Upper lobe of left lung (tissue), 4 donors: ENCODE measurements at regions not wholly inside any gene's neighbourhood (a gene's known extent, or its start where the extent isn't known, plus 50 kb on each side); places are given as distances from the start of the nearest gene placed in this dataset.
"Not testable (repeated sequence)": the region's sequence is repeated elsewhere in the genome, so short reads cannot be mapped to it uniquely, and the experiment has no call there.

ENCODE experiments used
- CTCF ChIP-seq, 6 experiments: fragments of 450-650 bp in 4 of 6; fragments of 200-600 bp in 2 of 6; sonication (generic) in 2 of 6; IDR thresholded peaks; one replicate each; pipeline ENCODE4 v1.5.1; 2016 to 2019; ENCODE audit warnings: antibody characterized with exemption in 6 of 6
- EP300 ChIP-seq, 4 donors: sonication (generic); formaldehyde crosslinking; IDR thresholded peaks; one replicate each; pipeline ENCODE4 v1.5.1; 2017; ENCODE audit warnings: antibody characterized with exemption in 4 of 4, control low read depth in 2 of 4
- POLR2A ChIP-seq, 4 donors: fragments of 450-650 bp; IDR thresholded peaks; one replicate each; pipeline ENCODE4 v1.5.1; 2016 to 2017; ENCODE audit warnings: antibody characterized with exemption in 4 of 4, mild to moderate bottlenecking in 2 of 4
- POLR2AphosphoS5 ChIP-seq, 2 donors: sonication (generic); formaldehyde crosslinking; IDR thresholded peaks; one replicate each; pipeline ENCODE4 v1.5.1; 2017; ENCODE audit warnings: antibody characterized with exemption in 2 of 2

GRCh38 chr10:32213838-32214237 lies 133.1 kb downstream of the EPC1 start:
- not testable (repeated sequence) for TF ChIP-seq POLR2AphosphoS5, POLR2A, CTCF, EP300 (IDR thresholded peaks at IDR 0.05)
